HG02885 (cell line): ENCODE measurements at regions not wholly inside any gene's neighbourhood (a gene's known extent, or its start where the extent isn't known, plus 50 kb on each side); places are given as distances from the start of the nearest gene placed in this dataset.

Experiments
- ATAC-seq: cut with Tn5 transposase; IDR thresholded peaks from one replicate; pipeline ENCODE4 v1.9.1; 2021; ENCODE audit warnings: mild to moderate bottlenecking; ENCODE audit not compliant: unreplicated experiment, poor library complexity

- ATAC-seq: no peak
Observed at GRCh38 chr7:145951566-145951965, 165.0 kb upstream of the CNTNAP2 start.

GRCh38 chr7:145928937-145929336 is 187.7 kb upstream of the CNTNAP2 start:
- ATAC-seq: no peak

GRCh38 chr7:145919712-145920111 is 196.9 kb upstream of the CNTNAP2 start:
- ATAC-seq: no peak

- no peak for ATAC-seq
Observed at GRCh38 chr7:145916776-145917175, 199.8 kb upstream of the CNTNAP2 start.

GRCh38 chr7:145915679-145916078 is 200.9 kb upstream of the CNTNAP2 start:
- no peak for ATAC-seq

GRCh38 chr7:145909991-145910513 is 206.5 kb upstream of the CNTNAP2 start:
- peak; percentile 50 for ATAC-seq

GRCh38 chr7:145903658-145904057 is 212.9 kb upstream of the CNTNAP2 start:
- ATAC-seq: no peak

GRCh38 chr7:145902123-145902522 is 214.5 kb upstream of the CNTNAP2 start:
- no peak for ATAC-seq

- ATAC-seq: no peak
Observed at GRCh38 chr7:145899938-145900337, 216.7 kb upstream of the CNTNAP2 start.

- ATAC-seq: no peak
Observed at GRCh38 chr7:145893925-145894535, 222.6 kb upstream of the CNTNAP2 start.

- no peak for ATAC-seq
Observed at GRCh38 chr7:145884716-145885514, 231.7 kb upstream of the CNTNAP2 start.

GRCh38 chr7:145876376-145876775 is 240.2 kb upstream of the CNTNAP2 start:
- ATAC-seq: no peak

- ATAC-seq: no peak
Observed at GRCh38 chr7:145875267-145875666, 241.3 kb upstream of the CNTNAP2 start.

- ATAC-seq: no peak
Observed at GRCh38 chr7:145868935-145869334, 247.7 kb upstream of the CNTNAP2 start.

- ATAC-seq: no peak
Observed at GRCh38 chr7:145862212-145862611, 254.4 kb upstream of the CNTNAP2 start.

- ATAC-seq: no peak
Observed at GRCh38 chr7:145860809-145861208, 255.8 kb upstream of the CNTNAP2 start.

GRCh38 chr7:145850636-145851035 is 266.0 kb upstream of the CNTNAP2 start:
- ATAC-seq: no peak

- no peak for ATAC-seq
Observed at GRCh38 chr7:145848691-145849090, 267.9 kb upstream of the CNTNAP2 start.

- no peak for ATAC-seq
Observed at GRCh38 chr7:145845345-145845744, 271.3 kb upstream of the CNTNAP2 start.

- ATAC-seq: no peak
Observed at GRCh38 chr7:145839814-145840213, 276.8 kb upstream of the CNTNAP2 start.

- ATAC-seq: no peak
Observed at GRCh38 chr7:145831616-145832206, 284.9 kb upstream of the CNTNAP2 start.
